HG03039 (cell line): ENCODE measurements at regions not wholly inside any gene's neighbourhood (a gene's known extent, or its start where the extent isn't known, plus 50 kb on each side); places are given as distances from the start of the nearest gene placed in this dataset.

Source experiments
- ATAC-seq: cut with Tn5 transposase; IDR thresholded peaks from one replicate; pipeline ENCODE4 v1.9.1; 2021; ENCODE audit warnings: mild to moderate bottlenecking, moderate library complexity; ENCODE audit not compliant: unreplicated experiment

GRCh38 chr18:44041961-44042360, 638.7 kb upstream of the SETBP1 start:
- no peak for ATAC-seq

DNA sequence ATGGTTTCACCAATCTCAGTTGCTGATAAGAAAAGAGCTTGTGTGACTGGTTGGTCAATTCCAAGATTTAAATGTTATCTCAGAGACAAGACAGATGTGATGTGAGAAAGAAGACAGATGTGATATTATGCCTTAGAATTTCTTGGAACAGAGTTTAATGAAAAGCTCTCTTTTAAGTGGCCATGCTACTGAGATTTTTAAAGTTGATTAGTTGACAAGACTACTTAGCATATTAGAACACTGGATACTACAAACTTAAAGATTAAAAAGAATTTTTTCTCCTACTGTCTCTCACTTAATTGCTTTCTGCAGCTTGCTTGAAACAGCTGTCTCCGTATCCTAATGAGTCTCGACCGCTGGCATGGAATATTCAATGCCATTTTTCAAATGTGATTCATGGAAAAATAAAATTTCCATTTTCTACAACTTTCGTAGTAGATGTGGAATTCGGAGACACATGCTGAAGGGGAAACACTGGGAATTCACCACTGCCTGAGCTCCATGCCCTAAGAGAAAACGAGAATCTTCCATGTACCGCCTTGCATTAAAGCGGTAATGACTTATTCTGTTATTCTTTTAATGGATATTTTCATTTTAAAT, 634.2 kb upstream of the SETBP1 start:
- no peak for ATAC-seq

DNA sequence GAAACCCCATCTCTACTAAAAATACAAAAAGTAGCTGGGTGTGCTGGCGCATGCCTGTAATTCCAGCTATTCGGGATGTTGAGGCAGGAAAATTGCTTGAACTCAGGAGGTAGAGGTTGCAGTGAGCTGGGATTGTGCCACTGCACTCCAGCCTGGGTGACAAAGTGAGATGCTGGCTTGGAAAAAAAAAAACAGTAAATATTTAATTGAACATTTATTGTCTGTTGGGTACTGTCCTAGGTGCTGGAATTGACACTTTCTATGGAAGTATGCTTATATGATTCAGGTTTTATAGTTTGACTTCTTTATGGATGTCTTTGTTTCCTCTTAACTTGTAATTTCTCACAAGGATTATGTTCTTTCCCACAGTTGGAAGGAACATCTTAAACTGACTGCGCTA, 633.1 kb upstream of the SETBP1 start:
- ATAC-seq, result no peak

DNA sequence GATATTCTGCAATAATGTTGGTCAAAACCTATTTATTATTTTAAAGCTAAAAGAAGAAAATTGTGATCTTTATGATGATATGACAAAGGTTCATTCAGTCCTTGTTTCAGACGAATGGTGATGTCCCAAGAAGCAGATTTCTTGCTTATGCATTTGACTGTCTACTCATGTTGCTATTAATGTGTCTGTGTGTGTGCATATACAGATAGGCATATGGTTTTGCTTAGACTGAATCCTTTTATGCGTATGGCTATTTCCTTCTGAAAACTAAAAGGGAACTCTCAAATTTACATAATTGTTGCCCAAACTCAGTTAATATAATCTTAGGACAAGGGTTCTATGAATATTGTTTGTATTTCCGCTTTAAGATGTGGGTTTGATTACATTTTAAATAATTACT, 632.3 kb upstream of the SETBP1 start:
- ATAC-seq, result no peak

GRCh38 chr18:44048846-44049245, 631.8 kb upstream of the SETBP1 start:
- ATAC-seq, result no peak

DNA sequence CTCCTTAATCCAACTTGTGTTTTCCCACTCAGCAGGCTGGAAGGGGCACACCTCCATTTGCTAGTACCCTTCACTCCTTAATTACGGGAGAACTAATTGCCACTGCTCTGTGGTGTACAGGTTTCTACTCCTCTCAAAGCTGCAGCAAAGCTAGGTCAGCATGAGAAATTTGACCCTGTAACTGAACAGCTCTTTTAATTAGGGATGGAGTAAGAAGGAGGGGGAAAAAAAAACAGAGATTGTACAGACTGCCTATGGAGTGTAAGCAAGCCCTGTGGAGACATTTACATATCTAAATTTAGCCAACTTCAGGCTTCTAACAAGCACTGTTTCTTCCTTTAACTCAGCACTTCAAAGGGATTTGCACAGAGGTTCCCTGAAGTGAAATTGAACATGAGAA, 629.7 kb upstream of the SETBP1 start:
- ATAC-seq, result no peak

- peak; percentile 72 for ATAC-seq
Measured at GRCh38 chr18:44054514-44054913, 626.2 kb upstream of the SETBP1 start.

DNA sequence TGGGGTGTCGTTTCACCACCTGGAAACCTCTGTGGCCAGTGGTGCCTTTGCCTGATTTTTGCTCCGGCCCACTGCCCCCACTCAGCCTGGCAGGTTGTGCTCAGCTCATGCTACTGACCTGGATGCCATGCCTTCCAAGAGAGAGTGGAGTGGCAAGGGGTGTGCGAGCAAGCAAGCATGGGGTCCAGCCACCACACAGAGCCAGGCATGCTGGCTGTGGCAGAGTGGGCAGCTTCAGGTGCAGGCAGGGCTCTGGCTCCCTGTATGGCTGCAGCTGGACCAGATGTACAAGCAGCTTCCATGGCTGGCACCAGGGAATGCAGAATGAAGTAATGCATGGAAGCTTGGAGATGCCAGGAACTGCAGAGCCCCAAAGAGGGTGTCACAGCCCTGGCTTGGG, 620.5 kb upstream of the SETBP1 start:
- ATAC-seq, result no peak

DNA sequence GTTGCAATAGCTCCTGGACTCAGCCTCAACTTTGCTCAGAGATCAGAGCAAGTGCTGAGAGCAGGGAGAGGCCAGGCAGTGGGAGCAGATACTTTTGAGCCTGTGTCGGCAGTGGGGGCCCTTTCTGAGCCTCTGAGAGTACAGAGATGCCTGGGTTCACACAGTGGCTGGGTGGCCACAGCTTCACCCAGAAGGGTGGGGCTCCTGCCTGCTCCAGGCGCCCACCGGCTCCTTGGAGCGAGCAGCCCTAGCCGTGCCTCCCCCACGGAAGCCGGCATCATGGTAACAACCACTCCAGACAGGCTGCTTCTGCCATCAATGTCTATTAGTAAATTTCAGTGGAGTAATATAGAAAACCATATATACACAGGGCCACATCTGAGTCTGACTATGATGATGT, 619.2 kb upstream of the SETBP1 start:
- ATAC-seq, result no peak

DNA sequence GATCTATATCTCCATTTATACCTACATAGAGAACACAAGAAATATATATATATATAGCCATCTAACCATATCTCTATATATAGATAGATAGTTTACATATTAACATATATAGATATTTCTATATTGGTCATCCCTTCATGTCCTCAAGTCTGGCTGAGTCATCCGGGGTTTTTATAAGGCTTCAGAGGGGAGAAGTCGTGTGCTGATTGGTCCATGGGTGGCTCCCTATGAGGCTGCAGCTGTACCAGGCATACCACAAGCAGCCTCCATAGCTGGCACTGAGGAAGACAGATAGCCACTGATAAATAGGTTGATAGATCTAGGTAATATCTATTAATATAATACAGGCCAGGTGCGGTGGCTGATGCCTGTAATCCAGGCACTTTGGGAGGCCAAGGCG, 618.3 kb upstream of the SETBP1 start:
- ATAC-seq, result no peak

GRCh38 chr18:44065206-44065605, 615.5 kb upstream of the SETBP1 start:
- ATAC-seq, result no peak

DNA sequence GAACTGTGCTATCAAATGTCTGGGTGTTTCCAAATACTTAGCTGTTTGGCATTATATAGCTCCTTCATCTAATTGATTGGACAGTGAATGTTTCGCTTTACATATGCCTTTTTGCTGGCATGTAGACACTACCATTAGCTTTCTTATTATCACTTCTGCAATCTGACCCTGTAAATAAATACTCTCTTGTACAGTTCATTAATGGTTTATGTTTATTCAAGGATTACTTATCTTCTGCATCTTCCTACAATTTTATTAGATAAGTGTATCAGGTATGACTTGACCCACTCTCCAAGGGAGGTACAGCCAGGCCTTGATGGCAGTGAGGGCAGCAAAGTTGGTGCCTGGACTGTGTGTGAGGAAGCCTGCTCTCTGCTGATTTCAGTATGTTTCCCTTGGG, 614.1 kb upstream of the SETBP1 start:
- ATAC-seq, result no peak

GRCh38 chr18:44067186-44067585, 613.5 kb upstream of the SETBP1 start:
- ATAC-seq, result no peak

DNA sequence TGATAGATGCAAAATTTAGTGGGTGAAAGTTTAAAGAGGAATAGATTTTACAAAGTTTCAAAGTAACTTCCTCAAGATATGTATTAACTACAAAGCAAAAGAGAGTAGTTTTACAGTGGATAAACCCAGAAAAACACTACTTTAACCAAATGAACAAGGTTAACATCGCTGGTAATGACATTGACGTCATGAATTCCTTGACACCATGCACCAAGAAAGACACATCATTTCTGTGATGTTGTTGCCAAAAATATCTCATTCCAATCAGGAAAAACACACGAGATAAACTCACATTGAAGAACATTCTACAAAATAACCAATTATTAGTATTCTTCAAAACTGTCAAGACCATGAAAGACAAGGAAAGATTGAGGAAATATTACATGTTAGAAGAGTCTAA, 605.6 kb upstream of the SETBP1 start:
- no peak for ATAC-seq

DNA sequence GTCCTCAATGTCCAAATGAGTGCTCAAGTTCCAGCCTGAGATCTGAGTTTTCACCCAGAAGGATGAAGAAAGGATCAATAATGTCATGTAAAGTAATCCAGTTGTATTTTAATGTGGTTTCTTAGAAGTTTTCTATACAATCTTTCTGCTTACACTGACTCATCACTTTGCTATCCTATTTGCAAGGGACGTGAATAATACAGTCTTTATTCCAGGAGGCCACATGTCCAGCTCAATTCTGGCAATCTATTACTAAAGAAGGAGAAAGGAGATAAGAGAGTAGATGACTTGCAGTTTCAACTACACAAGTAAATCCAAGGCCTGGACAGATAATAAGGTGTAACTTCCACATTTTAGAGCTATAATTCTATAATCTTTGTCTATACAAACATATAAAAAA, 601.1 kb upstream of the SETBP1 start:
- ATAC-seq, result no peak

DNA sequence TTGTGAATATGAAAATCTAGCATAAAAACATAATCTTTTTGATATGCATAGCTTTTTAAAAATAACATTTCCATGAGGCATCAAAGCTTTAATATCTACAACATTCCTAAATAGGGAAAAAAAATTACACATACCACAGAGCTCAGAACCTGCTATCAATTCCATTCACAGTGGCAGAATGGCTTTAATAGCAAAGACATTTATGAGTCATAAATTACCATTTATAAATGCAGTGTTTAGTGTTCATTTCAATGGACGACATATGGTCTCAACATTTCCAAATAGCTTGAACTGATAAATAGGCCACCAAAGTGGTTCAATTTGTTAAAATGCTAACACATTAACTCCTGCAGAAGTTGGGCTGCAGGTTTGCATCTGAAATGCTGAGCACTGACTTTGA, 600.6 kb upstream of the SETBP1 start:
- ATAC-seq, result no peak

GRCh38 chr18:44089732-44090131, 591.0 kb upstream of the SETBP1 start:
- ATAC-seq, result no peak

DNA sequence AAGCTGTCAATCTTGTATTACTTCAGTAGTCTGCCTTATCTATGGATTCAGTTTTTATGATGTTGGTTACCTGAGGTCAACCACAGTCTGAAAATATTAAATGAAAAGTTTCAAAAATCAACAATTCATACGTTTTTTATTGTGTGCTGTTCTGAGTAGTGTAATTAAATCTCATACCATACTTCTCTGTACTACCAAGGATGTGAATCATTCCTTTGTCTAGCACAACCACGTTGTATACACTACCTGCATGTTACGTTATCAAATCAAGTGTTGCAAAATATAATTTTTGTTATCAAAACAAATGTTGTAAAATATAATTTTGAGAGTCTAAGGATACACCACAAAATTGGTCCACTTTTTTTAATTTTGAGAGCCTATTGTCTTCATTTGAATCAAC, 590.2 kb upstream of the SETBP1 start:
- ATAC-seq, result no peak

DNA sequence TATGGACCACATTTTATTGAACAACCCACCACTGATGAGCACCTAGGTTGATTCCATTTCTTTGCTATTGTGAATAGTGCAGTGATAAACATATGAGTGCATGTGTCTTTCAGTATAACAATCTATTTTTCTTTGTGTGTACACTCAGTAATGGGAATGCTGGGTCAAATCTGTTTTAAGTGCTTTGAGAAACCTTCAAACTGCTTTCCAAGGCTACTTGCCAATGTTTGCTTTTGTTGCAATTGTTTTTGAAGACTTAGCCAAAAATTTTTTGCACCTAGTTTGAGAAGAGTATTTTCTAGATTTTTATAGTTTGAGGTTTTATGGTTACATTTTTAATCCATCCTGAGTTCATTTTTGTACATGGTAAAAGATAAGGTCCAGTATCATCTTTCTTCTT, 587.4 kb upstream of the SETBP1 start:
- ATAC-seq, result no peak

DNA sequence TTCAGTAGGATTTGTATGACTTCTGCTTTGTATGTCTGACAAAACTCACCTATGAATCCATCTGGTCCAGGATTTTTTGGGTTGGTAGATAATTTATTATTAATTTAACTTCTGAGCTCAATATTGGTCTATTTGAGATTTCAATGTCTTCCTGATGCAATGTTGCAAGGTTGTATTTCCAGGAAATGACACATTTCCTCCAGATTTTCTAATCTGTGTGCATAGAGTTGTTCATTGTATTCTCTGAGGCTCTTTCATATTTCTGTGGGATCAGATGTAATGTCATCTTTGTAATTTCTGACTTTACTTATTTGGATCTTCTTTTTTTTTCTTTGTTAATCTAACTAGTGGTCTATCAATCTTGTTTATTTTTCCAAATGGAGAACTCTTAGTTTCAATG, 584.7 kb upstream of the SETBP1 start:
- no peak for ATAC-seq

- ATAC-seq, result no peak
Measured at GRCh38 chr18:44098551-44099098, 582.1 kb upstream of the SETBP1 start.

DNA sequence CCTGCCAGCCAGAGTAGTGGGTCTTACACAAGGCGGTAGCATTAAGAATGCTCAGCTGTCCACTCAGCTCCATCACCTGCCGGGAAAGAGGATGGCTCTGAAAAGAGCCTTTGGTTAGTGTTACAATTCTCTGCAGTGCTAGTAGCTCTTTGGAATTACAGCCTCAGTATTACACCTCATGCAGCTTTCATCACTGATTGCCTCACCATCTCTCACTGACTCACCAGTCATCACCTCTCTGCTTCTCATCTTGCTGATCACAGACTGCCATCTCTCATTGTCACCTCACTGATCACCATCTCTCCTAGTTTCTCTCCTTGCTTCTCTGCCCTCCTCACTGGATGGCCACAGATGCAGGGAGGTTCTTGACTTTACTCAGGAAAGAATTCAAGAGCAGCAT, 573.5 kb upstream of the SETBP1 start:
- ATAC-seq, result no peak

- no peak for ATAC-seq
Measured at GRCh38 chr18:44111337-44111736, 569.4 kb upstream of the SETBP1 start.
